HG02885 (cell line): ENCODE measurements at regions not wholly inside any gene's neighbourhood (a gene's known extent, or its start where the extent isn't known, plus 50 kb on each side); places are given as distances from the start of the nearest gene placed in this dataset.

Experiments
- ATAC-seq: cut with Tn5 transposase; IDR thresholded peaks from one replicate; pipeline ENCODE4 v1.9.1; 2021; ENCODE audit warnings: mild to moderate bottlenecking; ENCODE audit not compliant: unreplicated experiment, poor library complexity

- ATAC-seq, result no peak
Observed at GRCh38 chr14:97719931-97720330, 922.7 kb downstream of the VRK1 start.

GRCh38 chr14:97723351-97723750 is 926.2 kb downstream of the VRK1 start:
- ATAC-seq, result no peak

- ATAC-seq, result no peak
Observed at GRCh38 chr14:97723819-97724218, 926.6 kb downstream of the VRK1 start.

GRCh38 chr14:97724265-97724731 is 927.1 kb downstream of the VRK1 start:
- no peak for ATAC-seq

- no peak for ATAC-seq
Observed at GRCh38 chr14:97726676-97727075, 929.5 kb downstream of the VRK1 start.

GRCh38 chr14:97730706-97731105 is 933.5 kb downstream of the VRK1 start:
- ATAC-seq, result no peak

- ATAC-seq, result no peak
Observed at GRCh38 chr14:97731800-97732199, 934.6 kb downstream of the VRK1 start.

GRCh38 chr14:97747316-97747715 is 950.1 kb downstream of the VRK1 start:
- no peak for ATAC-seq

- ATAC-seq, result no peak
Observed at GRCh38 chr14:97748616-97749015, 951.4 kb downstream of the VRK1 start.

- no peak for ATAC-seq
Observed at GRCh38 chr14:97757491-97757890, 960.3 kb downstream of the VRK1 start.

- no peak for ATAC-seq
Observed at GRCh38 chr14:97760050-97760449, 962.9 kb downstream of the VRK1 start.

GRCh38 chr14:97762386-97762785 is 965.2 kb downstream of the VRK1 start:
- no peak for ATAC-seq

GRCh38 chr14:97771340-97772045 is 974.3 kb downstream of the VRK1 start:
- no peak for ATAC-seq

GRCh38 chr14:97773598-97773997 is 976.4 kb downstream of the VRK1 start:
- ATAC-seq, result no peak

- ATAC-seq, result no peak
Observed at GRCh38 chr14:97776890-97777558, 979.8 kb downstream of the VRK1 start.

GRCh38 chr14:97777622-97778355 is 980.6 kb downstream of the VRK1 start:
- ATAC-seq, result no peak

- ATAC-seq, result no peak
Observed at GRCh38 chr14:97779140-97779539, 982.0 kb downstream of the VRK1 start.

- ATAC-seq, result no peak
Observed at GRCh38 chr14:97780804-97781203, 983.6 kb downstream of the VRK1 start.

GRCh38 chr14:97781961-97782360 is 984.8 kb downstream of the VRK1 start:
- ATAC-seq, result no peak

GRCh38 chr14:97782871-97783414 is 985.8 kb downstream of the VRK1 start:
- no peak for ATAC-seq

- ATAC-seq, result no peak
Observed at GRCh38 chr14:97785495-97785894, 988.3 kb downstream of the VRK1 start.
